GM23338 (cell line): ENCODE measurements at regions not wholly inside any gene's neighbourhood (a gene's known extent, or its start where the extent isn't known, plus 50 kb on each side); places are given as distances from the start of the nearest gene placed in this dataset.

ENCODE experiments used
- ATAC-seq: fragments of 200-7000 bp; cut with Tn5 transposase; 3 replicates; pipeline ENCODE4 v1.9.1; 2020
- DNase-seq: peaks from one replicate; pipeline ENCODE4 v3.0.0-alpha.2; 2015; ENCODE audit warnings: low spot score
- H2AFZ ChIP-seq: fragments of 200-600 bp; sonication (generic); 2 replicates; pipeline ENCODE4 v1.8.0; 2016; ENCODE audit warnings: antibody characterized with exemption, mild to moderate bottlenecking, moderate library complexity
- H3F3A ChIP-seq: fragments of 200-600 bp; sonication (generic); replicated peaks from 2 replicates; pipeline ENCODE4 v1.8.0; 2017; ENCODE audit warnings: antibody characterized with exemption, mixed run types, low read depth
- H3K27ac ChIP-seq: fragments of 200-600 bp; sonication (generic); 2 replicates; pipeline ENCODE4 v1.6.1; 2016; ENCODE audit warnings: low read depth
- H3K27me3 ChIP-seq: fragments of 200-600 bp; sonication (generic); 2 replicates; pipeline ENCODE4 v1.8.0; 2016; ENCODE audit warnings: mild to moderate bottlenecking, mixed run types, moderate library complexity; ENCODE audit not compliant: insufficient read depth
- H3K36me3 ChIP-seq: fragments of 200-600 bp; sonication (generic); 2 replicates; pipeline ENCODE4 v1.8.0; 2016; ENCODE audit warnings: mild to moderate bottlenecking; ENCODE audit not compliant: insufficient read depth
- H3K4me1 ChIP-seq: fragments of 200-600 bp; sonication (generic); 2 replicates; pipeline ENCODE4 v1.8.0; 2016; ENCODE audit warnings: mild to moderate bottlenecking, moderate library complexity; ENCODE audit not compliant: insufficient read depth
- H3K4me2 ChIP-seq: fragments of 200-600 bp; sonication (generic); 2 replicates; pipeline ENCODE4 v1.7.1; 2017; ENCODE audit warnings: mixed run types
- H3K4me3 ChIP-seq: fragments of 200-600 bp; sonication (generic); 2 replicates; pipeline ENCODE4 v1.6.1; 2016; ENCODE audit warnings: mixed run types
- H3K79me2 ChIP-seq: fragments of 200-600 bp; sonication (generic); replicated peaks from 2 replicates; pipeline ENCODE4 v1.8.0; 2017; ENCODE audit warnings: mild to moderate bottlenecking; ENCODE audit not compliant: insufficient read depth
- H3K9me2 ChIP-seq: fragments of 200-600 bp; sonication (generic); 2 replicates; pipeline ENCODE4 v1.8.0; 2017; ENCODE audit not compliant: insufficient read depth
- H4K20me1 ChIP-seq: fragments of 200-600 bp; sonication (generic); replicated peaks from 2 replicates; pipeline ENCODE4 v1.8.0; 2017; ENCODE audit warnings: mild to moderate bottlenecking; ENCODE audit not compliant: insufficient read depth
- H3K27ac Mint-ChIP-seq: 2 replicates; pipeline ENCODE4 v1.8.0; 2020; ENCODE audit warnings: inconsistent platforms, mild to moderate bottlenecking, moderate library complexity, mixed read lengths
- H3K27me3 Mint-ChIP-seq: 3 replicates; pipeline ENCODE4 v1.8.0; 2022; ENCODE audit warnings: low read depth, mild to moderate bottlenecking, moderate library complexity, mixed read lengths, inconsistent platforms; ENCODE audit not compliant: insufficient read depth, poor library complexity
- H3K36me3 Mint-ChIP-seq: 3 replicates; pipeline ENCODE4 v1.8.0; 2021; ENCODE audit warnings: low read depth, mild to moderate bottlenecking, inconsistent platforms, moderate library complexity, mixed read lengths
- H3K4me1 Mint-ChIP-seq: 3 replicates; pipeline ENCODE4 v1.8.0; 2020; ENCODE audit warnings: mild to moderate bottlenecking, inconsistent platforms, mixed read lengths
- H3K4me3 Mint-ChIP-seq: 3 replicates; pipeline ENCODE4 v1.8.0; 2021; ENCODE audit warnings: moderate library complexity, mild to moderate bottlenecking, inconsistent platforms, mixed read lengths
- H3K9me3 Mint-ChIP-seq: 3 replicates; pipeline ENCODE4 v1.8.0; 2020; ENCODE audit warnings: moderate library complexity, mild to moderate bottlenecking, inconsistent platforms, mixed read lengths
- CREB1 ChIP-seq: fragments of 250-450 bp; sonication (Bioruptor Pico); IDR thresholded peaks from 2 replicates; pipeline ENCODE4 v1.5.0; 2020; ENCODE audit warnings: low read depth, mild to moderate bottlenecking, moderate library complexity
- CTCF ChIP-seq, 2 experiments: fragments of 200-600 bp in 1 of 2; sonication (generic) in 1 of 2; conservative IDR thresholded peaks; 2 replicates each; pipeline versions ENCODE4 v1.5.1 to v1.6.1; 2016 to 2017; ENCODE audit warnings: antibody characterized with exemption in 2 of 2, low read depth in 2 of 2, mild to moderate bottlenecking in 2 of 2, moderate library complexity in 1 of 2
- ETS1 ChIP-seq: IDR thresholded peaks from 2 replicates; pipeline ENCODE4 v1.6.1; 2016; ENCODE audit warnings: antibody characterized with exemption
- EZH2 ChIP-seq: fragments of 200-600 bp; sonication (generic); IDR thresholded peaks from one replicate; pipeline ENCODE4 v1.8.0; 2017; ENCODE audit warnings: antibody characterized with exemption, mild to moderate bottlenecking, low read depth; ENCODE audit not compliant: unreplicated experiment
- EZH2phosphoT487 ChIP-seq: fragments of 200-600 bp; sonication (generic); IDR thresholded peaks from one replicate; pipeline ENCODE4 v1.8.1; 2018; ENCODE audit warnings: antibody characterized with exemption; ENCODE audit not compliant: unreplicated experiment
- JUNB ChIP-seq: IDR thresholded peaks from one replicate; pipeline ENCODE4 v1.6.1; 2016; ENCODE audit warnings: antibody characterized with exemption; ENCODE audit not compliant: unreplicated experiment
- NANOG ChIP-seq: IDR thresholded peaks from 2 replicates; pipeline ENCODE4 v1.6.1; 2016; ENCODE audit warnings: antibody characterized with exemption, borderline replicate concordance
- POLR2AphosphoS5 ChIP-seq: IDR thresholded peaks from 2 replicates; pipeline ENCODE4 v1.6.1; 2016; ENCODE audit warnings: antibody characterized with exemption, low read depth
- REST ChIP-seq: IDR thresholded peaks from one replicate; pipeline ENCODE4 v1.6.1; 2018; ENCODE audit warnings: antibody characterized with exemption; ENCODE audit not compliant: unreplicated experiment
- STAT1 ChIP-seq: IDR thresholded peaks from one replicate; pipeline ENCODE4 v1.6.1; 2016; ENCODE audit warnings: antibody characterized with exemption; ENCODE audit not compliant: unreplicated experiment
- ZNF114 ChIP-seq: fragments of 250-450 bp; sonication (Bioruptor Pico); IDR thresholded peaks from 2 replicates; pipeline ENCODE4 v1.5.0; 2020; ENCODE audit warnings: mild to moderate bottlenecking, moderate library complexity
- ZNF331 ChIP-seq: fragments of 250-450 bp; sonication (Bioruptor Pico); IDR thresholded peaks from 2 replicates; pipeline ENCODE4 v1.5.0; 2020; ENCODE audit warnings: low read depth, mild to moderate bottlenecking, moderate library complexity
- ZNF462 ChIP-seq: fragments of 250-450 bp; sonication (Bioruptor Pico); IDR thresholded peaks from 2 replicates; pipeline ENCODE4 v1.5.0; 2020; ENCODE audit warnings: mild to moderate bottlenecking, moderate library complexity

GRCh38 chr13:50318887-50319286 is 303.6 kb downstream of the KCNRG start:
- no peak overlapping the region for H3K4me3 Mint-ChIP-seq
- DNase-seq (peak; percentile 39), ATAC-seq (no peak; the same call in 2 of the 3 replicates)
- Histone ChIP-seq H3K9me2 (no peaks in the 10 kb centered on the region), H3K27ac (no peak overlapping the region), H2AFZ (no peak overlapping the region), H3K27me3 (no peaks in the 10 kb centered on the region), H3K4me3 (no peak overlapping the region), H3K4me2 (no peak overlapping the region), H3K4me1 (no peaks in the 10 kb centered on the region), H3K79me2 (no peaks in the 10 kb centered on the region), H3K36me3 (no peaks in the 10 kb centered on the region), H3F3A (no peaks in the 10 kb centered on the region), H4K20me1 (no peaks in the 10 kb centered on the region)
- H3K36me3 Mint-ChIP-seq, result no peaks in the 10 kb centered on the region
- no peak for TF ChIP-seq STAT1
- no peak for TF ChIP-seq NANOG
- TF ChIP-seq CTCF (conservative IDR thresholded peaks at IDR 0.05; ENCODE audit: low read depth in 2 of 2), result no peak
- no peak for TF ChIP-seq CREB1 (CRISPR knock-in tag)
- no peak for TF ChIP-seq EZH2
- no peak for TF ChIP-seq ZNF331
- TF ChIP-seq REST, result no peak
- no peak for TF ChIP-seq JUNB
- no peak for TF ChIP-seq POLR2AphosphoS5
- no peak for TF ChIP-seq ETS1
- no peak for TF ChIP-seq ZNF462
- no peak for TF ChIP-seq EZH2phosphoT487
- TF ChIP-seq ZNF114 (CRISPR knock-in tag), result no peak
- H3K27me3 Mint-ChIP-seq, result no peaks in the 10 kb centered on the region
- no peaks in the 10 kb centered on the region; the same call in 2 of the 3 replicates for H3K4me1 Mint-ChIP-seq
- no peak overlapping the region for H3K27ac Mint-ChIP-seq
- H3K9me3 Mint-ChIP-seq, result no peaks in the 10 kb centered on the region
